HepG2 (cell line): ENCODE measurements at regions not wholly inside any gene's neighbourhood (a gene's known extent, or its start where the extent isn't known, plus 50 kb on each side); places are given as distances from the start of the nearest gene placed in this dataset.
"Not testable (repeated sequence)": the region's sequence is repeated elsewhere in the genome, so short reads cannot be mapped to it uniquely, and the experiment has no call there.

Experiments
- ATAC-seq: fragments of 200-7000 bp; cut with Tn5 transposase; 3 replicates; pipeline ENCODE4 v1.9.1; 2020; ENCODE audit warnings: mild to moderate bottlenecking, moderate library complexity
- BruUV-seq: library from RNA; stranded (reverse); fragments of 400-500 nt; replicated peaks from 2 replicates; lab custom pipeline; 2021; lab: Mats Ljungman, UMichigan
- CTCF ChIA-PET: fragments of 300-600 bp; formaldehyde crosslinking; extraction: SDS; loops from one replicate; lab custom pipeline; 2021; ENCODE audit warnings: low total read pairs, inconsistent platforms, low intra/inter-chr PET ratio; lab: Yijun Ruan, JAX
- POLR2A ChIA-PET: fragments of 350-600 bp; sonication (Branson Sonifier 250); formaldehyde crosslinking; loops from one replicate; lab custom pipeline; 2020; ENCODE audit warnings: antibody characterized with exemption, inconsistent platforms; lab: Yijun Ruan, JAX
- DNase-seq: peaks from one replicate; pipeline ENCODE4 v3.0.0-alpha.2; 2015; ENCODE audit warnings: low spot score
- FAIRE-seq: peaks from 3 replicates; lab custom pipeline; 2011; peaks lifted over from hg19 to GRCh38; lab: Jason Lieb, UNC
- H2AFZ ChIP-seq: one replicate; pipeline ENCODE4 v1.6.1; 2011; ENCODE audit warnings: low read length, inconsistent platforms
- H3K27ac ChIP-seq: fragments of 300-600 bp; 3 replicates; pipeline ENCODE4 v1.8.0; 2011; ENCODE audit warnings: mixed run types, mild to moderate bottlenecking, mixed read lengths, low read length, inconsistent platforms; ENCODE audit not compliant: insufficient read depth; ENCODE audit errors: extremely low read length
- H3K27me3 ChIP-seq, 2 experiments: fragments of 200-600 bp in 1 of 2; 2 replicates in 1 of 2; 3 replicates in 1 of 2; pipeline versions ENCODE4 v1.6.0 to v1.8.0; 2011; ENCODE audit warnings: low read length in 2 of 2, mild to moderate bottlenecking in 2 of 2, moderate library complexity in 2 of 2, inconsistent platforms in 1 of 2; ENCODE audit not compliant: insufficient read depth in 2 of 2, control insufficient read depth in 1 of 2
- H3K36me3 ChIP-seq, 2 experiments: fragments of 200-600 bp in 1 of 2; replicated peaks in 1 of 2; 2 replicates in 1 of 2; 3 replicates in 1 of 2; pipeline versions ENCODE4 v1.5.1 to v1.8.0; 2011; ENCODE audit warnings: low read length in 2 of 2, inconsistent platforms in 1 of 2; ENCODE audit not compliant: insufficient read depth in 2 of 2, control insufficient read depth in 1 of 2
- H3K4me1 ChIP-seq: 2 replicates; pipeline ENCODE4 v1.5.1; 2012; ENCODE audit warnings: low read length, inconsistent platforms; ENCODE audit not compliant: insufficient read depth
- H3K4me2 ChIP-seq: 2 replicates; pipeline ENCODE4 v1.6.0; 2011; ENCODE audit warnings: low read depth, low read length, inconsistent platforms
- H3K4me3 ChIP-seq, 3 experiments: fragments of 200-600 bp in 1 of 3; sonication (generic), shearing (Covaris generic) in 1 of 3; replicated peaks in 1 of 3; 2 replicates each; pipeline ENCODE4 v1.5.1; 2011 to 2016; ENCODE audit warnings: low read length in 3 of 3, inconsistent platforms in 2 of 3, low read depth in 2 of 3, mild to moderate bottlenecking in 2 of 3, control low read depth in 1 of 3, mixed read lengths in 1 of 3; ENCODE audit not compliant: insufficient read depth in 1 of 3
- H3K79me2 ChIP-seq: one replicate; pipeline ENCODE4 v1.6.1; 2011; ENCODE audit warnings: low read length, inconsistent platforms; ENCODE audit not compliant: insufficient read depth
- H3K9ac ChIP-seq: 2 replicates; pipeline ENCODE4 v1.6.0; 2011; ENCODE audit warnings: mild to moderate bottlenecking, low read depth, low read length, inconsistent platforms; ENCODE audit not compliant: insufficient read depth
- H3K9me3 ChIP-seq: 2 replicates; pipeline ENCODE4 v1.5.1; 2012; ENCODE audit warnings: mild to moderate bottlenecking, low read length
- H4K20me1 ChIP-seq: 2 replicates; pipeline ENCODE4 v1.6.0; 2011; ENCODE audit warnings: inconsistent platforms, mild to moderate bottlenecking, low read length, moderate library complexity; ENCODE audit not compliant: insufficient read depth
- CTCF ChIP-seq: sonication (generic); formaldehyde crosslinking; IDR thresholded peaks from 2 replicates; pipeline ENCODE4 v1.5.0; 2020; ENCODE audit warnings: mild to moderate bottlenecking, missing genetic modification reagents, moderate library complexity
- NRL ChIP-seq: sonication (generic); formaldehyde crosslinking; IDR thresholded peaks from 2 replicates; pipeline ENCODE4 v1.5.0; 2020; ENCODE audit warnings: missing genetic modification reagents, mild to moderate bottlenecking, moderate library complexity, borderline replicate concordance
- RAD21 ChIP-seq: fragments of 450-650 bp; formaldehyde crosslinking; IDR thresholded peaks from 2 replicates; pipeline ENCODE4 v1.5.0; 2020; ENCODE audit warnings: mild to moderate bottlenecking
- SMC3 ChIP-seq: IDR thresholded peaks from 2 replicates; pipeline ENCODE4 v1.6.1; 2011; ENCODE audit warnings: low read length, improper control_type of control experiment
- STAG1 ChIP-seq: sonication (generic); formaldehyde crosslinking; IDR thresholded peaks from 2 replicates; pipeline ENCODE4 v1.4.0; 2020; ENCODE audit warnings: missing genetic modification reagents
- WGBS: methylation state at CpG from one replicate; pipeline ENCODE4 v1.1.6; 2017; ENCODE audit warnings: low lambda C conversion rate; 5-methylcytosine and 5-hydroxymethylcytosine counted together
- in situ Hi-C: cut with HindIII; loops from 2 replicates; pipeline ENCODE4 v1.10.0; 2017; ENCODE audit warnings: low pct_unique_long_range_greater_than_20kb; ENCODE audit not compliant: extremely low pct_ligation_motif_present
- intact Hi-C: fragments of 100-400 bp; cut with micrococcal nuclease; formaldehyde crosslinking; loops from one replicate; pipeline ENCODE4 v1.10.0; 2022; ENCODE audit not compliant: unreplicated experiment

- H2AFZ ChIP-seq, CTCF ChIA-PET, in situ Hi-C loops, H3K4me3 ChIP-seq, ATAC-seq, H3K79me2 ChIP-seq, H3K4me1 ChIP-seq, H3K36me3 ChIP-seq, FAIRE-seq, H3K9ac ChIP-seq, BruUV-seq, POLR2A ChIA-PET, DNase-seq, H3K27ac ChIP-seq, H3K27me3 ChIP-seq, H3K9me3 ChIP-seq, H4K20me1 ChIP-seq, H3K4me2 ChIP-seq, intact Hi-C loops: not testable (repeated sequence)
- 95% methylated on average over 6 of the region's 6 CpGs for WGBS
Observed at GRCh38 chrY:7355891-7356290, 444.3 kb upstream of the AMELY start.

DNA sequence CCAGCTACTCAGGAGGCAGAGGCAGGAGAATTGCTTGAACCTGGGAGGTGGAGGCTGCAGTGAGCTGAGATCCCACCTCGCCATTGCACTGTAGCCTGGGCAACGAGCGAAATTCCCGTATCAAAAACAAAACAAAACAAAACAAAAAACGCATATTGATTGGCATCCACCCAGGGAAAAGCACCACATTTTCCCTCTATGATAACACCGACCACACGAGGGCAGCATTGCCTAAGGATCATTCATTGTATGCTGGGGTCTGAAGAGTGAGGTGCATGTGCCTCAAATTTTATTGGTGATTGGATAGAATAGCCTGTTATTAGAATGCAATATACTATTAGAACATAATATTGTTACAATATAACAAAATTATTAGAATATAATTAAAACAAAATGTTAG, 433.1 kb upstream of the AMELY start:
- CTCF ChIA-PET = interaction anchor here (0.9 to 2.7 kb wide), 2 partner anchors 34 to 128 kb away, joined by 3 to 13 read pairs; no protein-coding TSS in a partner anchor
- TF ChIP-seq RAD21 = 0 out of 2 replicates have a peak, but pooled peaks have one; percentile 13
- peak; percentile 71 for TF ChIP-seq CTCF (CRISPR knock-in tag)
- TF ChIP-seq SMC3 = peak; percentile 59; the same call in 1 of the 2 replicates
- TF ChIP-seq STAG1 (CRISPR knock-in tag) = peak; percentile 74
- TF ChIP-seq NRL = no peak
- TF ChIP-seq, all 625 proteins: peak for 4
- peaks cover 3% of the 10 kb centered on the region in 2 experiments; a peak in 2 of 5 replicates for H3K36me3 ChIP-seq
- POLR2A ChIA-PET = no interaction called here
- FAIRE-seq (peak; percentile 66), DNase-seq (peak; percentile 20), ATAC-seq (peak; percentile 68; the same call in 2 of the 3 replicates)
- intact Hi-C loops = loop anchor here (1.0 to 10.0 kb wide), 2 partner anchors 128 to 530 kb away; no protein-coding TSS in a partner anchor
- no peak overlapping the region for H2AFZ ChIP-seq
- H3K4me3 ChIP-seq = no peak overlapping the region
- WGBS = 15% methylated on average over 7 of the region's 7 CpGs
- BruUV-seq = no TSS peak
- no peaks in the 10 kb centered on the region for H3K27me3 ChIP-seq
- H3K4me2 ChIP-seq = no peak overlapping the region
- no peaks in the 10 kb centered on the region for H3K4me1 ChIP-seq
- no peak overlapping the region for H3K9ac ChIP-seq
- in situ Hi-C loops = loop anchor here (10.0 kb wide), 1 partner anchor 130 kb away; no protein-coding TSS in a partner anchor
- no peaks in the 10 kb centered on the region for H3K9me3 ChIP-seq
- no peaks in the 10 kb centered on the region for H4K20me1 ChIP-seq
- no peak overlapping the region for H3K27ac ChIP-seq
- H3K79me2 ChIP-seq = no peaks in the 10 kb centered on the region
